Activated CD4-positive, alpha-beta T cell treated with anti-CD3 and anti-CD28 coated beads, Interleukin-2, amount 10 ng/mL, durations not matched to agents 7 days and 5 days (primary cell): ENCODE measurements at regions not wholly inside any gene's neighbourhood (a gene's known extent, or its start where the extent isn't known, plus 50 kb on each side); places are given as distances from the start of the nearest gene placed in this dataset.
A peak's percentile ranks its signal among the peaks of the same experiment; 100 is the strongest.

ENCODE experiments used
- CTCF ChIA-PET: fragments of 350-600 bp; sonication (Branson Sonifier 250); formaldehyde crosslinking; loops from one replicate; lab custom pipeline; 2021; ENCODE audit warnings: antibody characterized with exemption; lab: Charles Lee
- POLR2A ChIA-PET: fragments of 350-600 bp; sonication (Branson Sonifier 250); formaldehyde crosslinking; loops from one replicate; lab custom pipeline; 2021; ENCODE audit warnings: antibody characterized with exemption; lab: Charles Lee
- DNase-seq: peaks from one replicate; pipeline ENCODE4 v3.0.0-alpha.2; 2020
- H3K27ac Mint-ChIP-seq: one replicate; pipeline ENCODE4 v1.8.0; 2021; ENCODE audit warnings: mild to moderate bottlenecking, moderate library complexity, mixed read lengths
- H3K27me3 Mint-ChIP-seq: one replicate; pipeline ENCODE4 v1.8.0; 2021; ENCODE audit warnings: mixed read lengths
- H3K36me3 Mint-ChIP-seq: one replicate; pipeline ENCODE4 v1.8.0; 2021; ENCODE audit warnings: low read depth, mixed read lengths
- H3K4me1 Mint-ChIP-seq: one replicate; pipeline ENCODE4 v1.8.0; 2021; ENCODE audit warnings: mixed read lengths
- H3K4me3 Mint-ChIP-seq: one replicate; pipeline ENCODE4 v1.8.0; 2021; ENCODE audit warnings: mild to moderate bottlenecking, moderate library complexity, mixed read lengths
- H3K9me3 Mint-ChIP-seq: one replicate; pipeline ENCODE4 v1.8.0; 2021; ENCODE audit warnings: mixed read lengths

DNA sequence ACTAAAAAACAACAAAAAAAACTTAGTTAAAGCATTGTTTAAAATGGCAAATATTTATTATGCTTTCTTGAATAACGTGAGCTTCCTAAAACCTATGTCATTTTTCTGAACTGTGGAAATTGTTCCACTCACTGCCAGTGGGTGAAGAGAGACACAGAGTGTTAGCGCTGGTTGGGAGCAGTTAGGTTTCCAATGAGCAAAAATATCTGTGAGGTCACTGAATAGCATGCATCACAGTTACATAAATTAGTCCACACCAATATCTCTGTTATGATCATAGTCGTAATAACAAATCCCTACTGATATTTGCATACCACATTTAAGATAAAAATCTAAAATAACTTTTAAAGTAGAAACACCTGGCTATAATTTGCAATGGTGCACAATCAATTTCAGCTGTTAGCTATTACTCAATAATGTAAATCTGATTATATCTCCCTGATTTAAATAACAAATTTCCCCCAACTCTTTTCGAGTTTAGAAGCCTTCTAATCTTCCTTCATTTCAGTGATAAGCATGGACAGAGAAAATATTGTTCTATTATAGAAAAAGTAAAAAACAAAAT, 1094.0 kb upstream of the KLHL29 start:
- no peaks in the 10 kb centered on the region for H3K36me3 Mint-ChIP-seq
- no peaks in the 10 kb centered on the region for H3K4me1 Mint-ChIP-seq
- DNase-seq, result no peak
- peaks cover 4% of the 10 kb centered on the region for H3K9me3 Mint-ChIP-seq
- POLR2A ChIA-PET, result no interaction called here
- CTCF ChIA-PET, result no interaction called here
- H3K27me3 Mint-ChIP-seq, result no peaks in the 10 kb centered on the region
- no peak overlapping the region for H3K27ac Mint-ChIP-seq
- H3K4me3 Mint-ChIP-seq, result no peak overlapping the region

DNA sequence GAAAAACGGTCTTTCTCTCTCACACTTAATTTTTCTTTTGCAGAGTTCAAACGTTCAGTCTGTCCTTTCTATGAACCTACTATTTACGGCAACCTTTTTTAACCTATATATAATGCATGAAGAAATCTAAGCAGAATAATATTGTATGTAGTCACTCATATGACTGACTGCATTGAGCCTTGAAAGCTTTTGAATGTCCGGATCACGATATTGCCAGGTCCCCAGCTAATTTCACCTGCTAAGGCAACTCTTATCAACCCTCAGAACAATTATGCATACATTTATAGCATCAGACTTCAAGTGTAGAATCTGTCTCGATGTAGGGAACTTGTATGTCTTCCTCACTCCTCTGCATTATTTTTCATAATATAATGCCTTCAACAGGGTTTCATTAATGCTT, 1083.8 kb upstream of the KLHL29 start:
- no peak overlapping the region for H3K4me3 Mint-ChIP-seq
- no peaks in the 10 kb centered on the region for H3K36me3 Mint-ChIP-seq
- H3K27ac Mint-ChIP-seq, result no peak overlapping the region
- ChIA-PET POLR2A (no interaction called here), CTCF (no interaction called here)
- peaks cover 2% of the 10 kb centered on the region for H3K9me3 Mint-ChIP-seq
- no peak for DNase-seq
- no peaks in the 10 kb centered on the region for H3K4me1 Mint-ChIP-seq
- no peaks in the 10 kb centered on the region for H3K27me3 Mint-ChIP-seq

GRCh38 chr2:22326250-22326649, 1058.7 kb upstream of the KLHL29 start:
- Mint-ChIP-seq H3K27me3 (no peaks in the 10 kb centered on the region), H3K27ac (no peak overlapping the region), H3K9me3 (no peaks in the 10 kb centered on the region), H3K36me3 (no peaks in the 10 kb centered on the region), H3K4me1 (no peaks in the 10 kb centered on the region), H3K4me3 (no peak overlapping the region)
- ChIA-PET CTCF (no interaction called here), POLR2A (no interaction called here)
- DNase-seq, result no peak

DNA sequence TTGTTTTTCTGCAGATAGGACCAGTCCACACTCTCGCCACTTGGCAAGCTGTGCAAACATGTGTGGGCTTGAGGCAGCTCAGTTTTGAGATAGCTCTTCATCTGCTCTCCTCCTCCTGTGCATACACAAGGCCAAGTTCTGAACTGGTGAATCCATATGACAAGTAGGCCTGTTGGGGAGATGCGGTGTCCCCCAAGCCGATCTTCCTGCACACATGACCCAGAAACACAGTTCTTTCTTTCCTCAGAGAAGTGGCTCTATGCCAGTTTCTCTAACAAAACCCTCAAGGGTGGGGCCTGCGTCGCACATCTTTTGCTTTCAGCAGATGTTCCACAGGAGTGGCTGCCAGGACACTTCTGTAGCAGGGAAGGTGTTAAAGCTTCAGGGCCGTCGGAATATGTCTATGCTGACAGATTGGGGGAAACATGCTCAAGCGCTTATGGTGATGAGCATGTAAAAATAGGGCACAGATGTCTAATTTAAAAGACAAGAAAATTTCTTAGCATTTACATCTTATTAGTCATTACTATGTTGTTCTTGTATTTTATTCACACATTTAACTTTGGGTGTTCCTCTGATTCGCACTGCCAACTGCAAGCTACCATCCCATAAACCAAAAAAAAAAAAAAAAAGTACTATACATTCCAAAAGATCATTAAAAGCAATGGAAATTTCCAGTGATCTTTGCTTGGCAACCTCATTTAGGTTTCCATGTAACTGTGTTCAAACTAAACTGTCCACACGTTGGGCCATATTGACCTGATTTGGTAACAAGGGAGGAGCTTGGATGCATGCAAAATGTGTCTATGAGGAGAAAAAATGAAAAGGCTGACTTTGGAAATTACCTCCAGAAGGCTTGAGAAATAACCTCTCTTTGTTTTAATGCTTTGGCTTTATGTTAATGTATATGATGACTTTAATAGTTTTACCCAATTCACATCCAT, 1055.5 kb upstream of the KLHL29 start:
- no peak for DNase-seq
- Mint-ChIP-seq H3K9me3 (no peaks in the 10 kb centered on the region), H3K4me1 (no peaks in the 10 kb centered on the region), H3K27me3 (no peaks in the 10 kb centered on the region), H3K36me3 (no peaks in the 10 kb centered on the region), H3K4me3 (no peak overlapping the region), H3K27ac (no peak overlapping the region)
- POLR2A ChIA-PET, result no interaction called here
- CTCF ChIA-PET, result no interaction called here

- H3K9me3 Mint-ChIP-seq, result no peaks in the 10 kb centered on the region
- H3K4me1 Mint-ChIP-seq, result no peaks in the 10 kb centered on the region
- no peak overlapping the region for H3K27ac Mint-ChIP-seq
- ChIA-PET CTCF (no interaction called here), POLR2A (no interaction called here)
- no peaks in the 10 kb centered on the region for H3K36me3 Mint-ChIP-seq
- DNase-seq, result no peak
- H3K4me3 Mint-ChIP-seq, result no peak overlapping the region
- H3K27me3 Mint-ChIP-seq, result no peaks in the 10 kb centered on the region
Observed at GRCh38 chr2:22336414-22336813, 1048.6 kb upstream of the KLHL29 start.

DNA sequence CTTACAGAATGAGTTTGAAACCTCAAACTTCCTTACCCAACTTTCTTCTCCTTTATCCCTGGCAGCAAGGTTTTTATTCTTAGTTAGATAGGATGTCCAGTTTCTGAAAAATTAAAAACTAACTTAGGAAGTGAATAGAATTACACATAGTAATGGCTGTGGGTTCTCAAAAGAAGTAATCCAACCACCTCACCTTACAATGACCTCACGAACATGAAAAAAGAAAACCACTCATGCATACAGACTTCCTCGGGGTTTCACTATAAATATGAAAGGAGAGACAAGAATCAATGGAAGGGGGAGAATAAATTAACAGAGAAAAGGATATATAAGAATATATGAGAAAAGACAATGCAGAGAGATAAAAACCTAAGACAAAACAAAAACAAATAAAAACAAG, 1044.3 kb upstream of the KLHL29 start:
- Mint-ChIP-seq H3K4me3 (no peak overlapping the region), H3K27ac (no peak overlapping the region), H3K27me3 (no peaks in the 10 kb centered on the region), H3K36me3 (no peaks in the 10 kb centered on the region), H3K9me3 (peaks cover 3% of the 10 kb centered on the region), H3K4me1 (no peaks in the 10 kb centered on the region)
- ChIA-PET POLR2A (no interaction called here), CTCF (no interaction called here)
- DNase-seq, result no peak

- no peak for DNase-seq
- H3K27me3 Mint-ChIP-seq, result no peaks in the 10 kb centered on the region
- no peaks in the 10 kb centered on the region for H3K36me3 Mint-ChIP-seq
- CTCF ChIA-PET, result no interaction called here
- no peak overlapping the region for H3K4me3 Mint-ChIP-seq
- no peaks in the 10 kb centered on the region for H3K4me1 Mint-ChIP-seq
- H3K9me3 Mint-ChIP-seq, result peaks cover 3% of the 10 kb centered on the region
- no peak overlapping the region for H3K27ac Mint-ChIP-seq
- POLR2A ChIA-PET, result no interaction called here
Observed at GRCh38 chr2:22347306-22347705, 1037.7 kb upstream of the KLHL29 start.

GRCh38 chr2:22350621-22351020, 1034.4 kb upstream of the KLHL29 start:
- no peak for DNase-seq
- no peak overlapping the region for H3K27ac Mint-ChIP-seq
- H3K9me3 Mint-ChIP-seq, result no peaks in the 10 kb centered on the region
- POLR2A ChIA-PET, result no interaction called here
- no peak overlapping the region for H3K4me3 Mint-ChIP-seq
- H3K4me1 Mint-ChIP-seq, result no peaks in the 10 kb centered on the region
- no peaks in the 10 kb centered on the region for H3K27me3 Mint-ChIP-seq
- CTCF ChIA-PET, result no interaction called here
- no peaks in the 10 kb centered on the region for H3K36me3 Mint-ChIP-seq

- DNase-seq, result peak; percentile 53
- Mint-ChIP-seq H3K36me3 (no peaks in the 10 kb centered on the region), H3K4me1 (no peaks in the 10 kb centered on the region), H3K27me3 (no peaks in the 10 kb centered on the region), H3K27ac (no peak overlapping the region), H3K9me3 (no peaks in the 10 kb centered on the region), H3K4me3 (no peak overlapping the region)
- ChIA-PET CTCF (no interaction called here), POLR2A (no interaction called here)
Observed at GRCh38 chr2:22355816-22356433, 1029.1 kb upstream of the KLHL29 start.

- no peak overlapping the region for H3K27ac Mint-ChIP-seq
- H3K9me3 Mint-ChIP-seq, result no peaks in the 10 kb centered on the region
- H3K27me3 Mint-ChIP-seq, result no peaks in the 10 kb centered on the region
- H3K4me1 Mint-ChIP-seq, result no peaks in the 10 kb centered on the region
- DNase-seq, result no peak
- CTCF ChIA-PET, result interaction anchor here (0.7 kb wide), 1 partner anchor 28 kb away, joined by 3 read pairs; no protein-coding TSS in a partner anchor
- H3K4me3 Mint-ChIP-seq, result no peak overlapping the region
- H3K36me3 Mint-ChIP-seq, result no peaks in the 10 kb centered on the region
- POLR2A ChIA-PET, result no interaction called here
Observed at GRCh38 chr2:22359071-22359672, 1025.8 kb upstream of the KLHL29 start.

DNA sequence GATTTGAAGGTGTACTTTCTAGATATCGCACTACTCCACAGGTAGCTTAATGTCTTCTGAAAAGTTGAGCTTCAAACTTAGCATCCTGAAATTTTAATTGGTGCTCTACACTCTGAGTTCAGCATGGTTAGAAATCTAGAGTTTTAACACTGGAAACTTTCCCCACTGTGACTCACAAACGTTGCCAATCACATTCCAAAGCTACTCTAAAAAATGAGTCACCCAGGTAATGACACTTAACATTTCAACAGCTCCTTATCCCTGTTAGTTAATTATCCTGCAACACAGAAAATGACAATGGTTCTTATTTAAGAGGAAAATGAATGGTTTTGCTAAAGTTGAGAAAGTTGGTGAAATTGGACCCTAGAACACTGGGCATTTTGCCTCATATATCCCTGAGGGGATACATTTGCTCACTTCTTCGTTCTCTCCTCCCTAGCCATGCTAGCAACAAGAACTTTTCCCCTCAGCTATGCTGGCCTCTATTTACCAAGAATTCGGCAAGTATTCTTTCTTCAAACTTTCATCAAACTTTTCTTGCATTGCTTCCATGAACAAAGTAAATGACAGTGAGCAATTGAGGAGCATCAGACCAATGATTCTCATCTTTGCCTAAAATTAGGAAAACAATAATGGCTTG, 1024.1 kb upstream of the KLHL29 start:
- Mint-ChIP-seq H3K27me3 (no peaks in the 10 kb centered on the region), H3K4me1 (no peaks in the 10 kb centered on the region), H3K27ac (no peak overlapping the region), H3K4me3 (no peak overlapping the region), H3K9me3 (no peaks in the 10 kb centered on the region), H3K36me3 (no peaks in the 10 kb centered on the region)
- CTCF ChIA-PET, result no interaction called here
- POLR2A ChIA-PET, result no interaction called here
- no peak for DNase-seq

DNA sequence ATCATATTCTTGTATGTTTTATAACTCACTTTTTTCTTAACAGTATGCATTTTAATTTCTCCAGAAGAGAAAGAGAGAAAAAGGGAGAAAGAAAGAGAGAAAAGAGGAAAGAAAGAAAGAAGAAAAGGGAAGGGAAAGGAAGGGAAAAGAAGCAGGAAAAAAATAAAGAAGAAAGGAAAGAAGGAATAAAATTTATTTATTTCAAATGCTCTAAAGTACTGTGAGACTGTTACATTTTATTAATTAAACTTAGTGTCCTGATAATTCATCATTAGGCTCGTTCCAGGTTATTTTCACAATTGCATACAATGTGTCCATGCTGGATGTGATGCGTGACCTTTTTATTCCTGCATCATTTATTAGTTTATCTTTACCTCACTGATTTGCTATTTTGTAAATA, 1023.4 kb upstream of the KLHL29 start:
- CTCF ChIA-PET, result no interaction called here
- no peak for DNase-seq
- no peaks in the 10 kb centered on the region for H3K27me3 Mint-ChIP-seq
- no peak overlapping the region for H3K4me3 Mint-ChIP-seq
- POLR2A ChIA-PET, result no interaction called here
- H3K36me3 Mint-ChIP-seq, result no peaks in the 10 kb centered on the region
- no peak overlapping the region for H3K27ac Mint-ChIP-seq
- no peaks in the 10 kb centered on the region for H3K9me3 Mint-ChIP-seq
- no peaks in the 10 kb centered on the region for H3K4me1 Mint-ChIP-seq

- ChIA-PET POLR2A (no interaction called here), CTCF (no interaction called here)
- Mint-ChIP-seq H3K9me3 (no peaks in the 10 kb centered on the region), H3K4me1 (no peaks in the 10 kb centered on the region), H3K27me3 (no peaks in the 10 kb centered on the region), H3K27ac (no peak overlapping the region), H3K36me3 (no peaks in the 10 kb centered on the region), H3K4me3 (no peak overlapping the region)
- no peak for DNase-seq
Observed at GRCh38 chr2:22375096-22375495, 1009.9 kb upstream of the KLHL29 start.
